ENCODE measurements at regions not wholly inside any gene's neighbourhood (a gene's known extent, or its start where the extent isn't known, plus 50 kb on each side); places are given as distances from the start of the nearest gene placed in this dataset.

DNA sequence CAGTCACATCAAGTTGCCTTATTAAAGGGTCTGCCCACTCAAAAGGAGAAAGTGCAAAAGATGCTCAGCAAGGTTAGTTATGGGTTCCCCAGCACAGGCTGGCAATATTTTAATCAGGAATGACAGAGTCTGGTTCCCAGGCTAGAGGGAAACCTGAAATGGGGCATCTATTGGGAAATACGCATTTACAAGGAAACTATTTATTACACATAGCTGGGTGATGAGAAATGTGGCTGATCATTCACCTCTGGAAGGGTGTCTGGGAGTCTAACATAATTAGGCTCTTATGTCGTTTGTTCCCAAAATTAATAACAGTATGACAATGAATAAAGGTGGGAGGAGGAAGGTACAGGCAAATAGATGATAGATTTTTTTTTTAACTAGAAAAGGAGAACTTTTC, 314.7 kb downstream of the ENC1 start:
- intact Hi-C loops (cut with DNase I), result no loop called here
- H3K36me3 ChIP-seq, result no peaks in the 10 kb centered on the region

DNA sequence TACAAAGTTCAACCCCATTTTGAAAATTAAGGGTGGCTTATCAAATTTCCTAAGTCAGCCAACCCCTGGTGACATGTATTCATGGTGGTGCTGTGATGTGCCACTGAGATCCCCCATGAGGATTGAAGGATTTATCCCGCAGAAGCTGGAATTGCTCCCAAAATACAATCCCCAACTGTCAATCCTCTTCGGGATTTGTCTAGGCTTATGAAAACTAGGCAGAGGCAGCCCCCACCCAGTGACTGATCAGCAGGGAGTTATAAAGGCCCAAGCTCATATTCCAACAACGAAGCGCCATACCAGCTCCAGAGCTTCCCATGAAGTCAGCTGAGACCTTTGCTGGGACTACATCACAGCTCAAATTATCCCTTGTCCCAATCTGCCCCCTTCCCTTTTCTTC, 316.0 kb downstream of the ENC1 start:
- ATAC-seq, result no peak
- no peaks in the 10 kb centered on the region for H3K36me3 ChIP-seq
- no peak for DNase-seq
- peaks cover 0 to 2% (median 0%) of the 10 kb centered on the region in 9 donors for H3K27me3 ChIP-seq
- no peaks in the 10 kb centered on the region for H3K4me1 ChIP-seq
- 85 to 92% (median 89%) methylated on average over 4 of the region's 4 CpGs for WGBS, 4 donors
- H3K4me3 ChIP-seq, result no peak overlapping the region
- intact Hi-C loops (cut with DNase I), result no loop called here
- H3K9me3 ChIP-seq, result no peaks in the 10 kb centered on the region
- no peak for TF ChIP-seq POLR2A (IDR thresholded peaks at IDR 0.05)
- TF ChIP-seq, protein P1, sequence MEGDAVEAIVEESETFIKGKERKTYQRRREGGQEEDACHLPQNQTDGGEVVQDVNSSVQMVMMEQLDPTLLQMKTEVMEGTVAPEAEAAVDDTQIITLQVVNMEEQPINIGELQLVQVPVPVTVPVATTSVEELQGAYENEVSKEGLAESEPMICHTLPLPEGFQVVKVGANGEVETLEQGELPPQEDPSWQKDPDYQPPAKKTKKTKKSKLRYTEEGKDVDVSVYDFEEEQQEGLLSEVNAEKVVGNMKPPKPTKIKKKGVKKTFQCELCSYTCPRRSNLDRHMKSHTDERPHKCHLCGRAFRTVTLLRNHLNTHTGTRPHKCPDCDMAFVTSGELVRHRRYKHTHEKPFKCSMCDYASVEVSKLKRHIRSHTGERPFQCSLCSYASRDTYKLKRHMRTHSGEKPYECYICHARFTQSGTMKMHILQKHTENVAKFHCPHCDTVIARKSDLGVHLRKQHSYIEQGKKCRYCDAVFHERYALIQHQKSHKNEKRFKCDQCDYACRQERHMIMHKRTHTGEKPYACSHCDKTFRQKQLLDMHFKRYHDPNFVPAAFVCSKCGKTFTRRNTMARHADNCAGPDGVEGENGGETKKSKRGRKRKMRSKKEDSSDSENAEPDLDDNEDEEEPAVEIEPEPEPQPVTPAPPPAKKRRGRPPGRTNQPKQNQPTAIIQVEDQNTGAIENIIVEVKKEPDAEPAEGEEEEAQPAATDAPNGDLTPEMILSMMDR (IDR thresholded peaks at IDR 0.05), result no peak
- no peak overlapping the region for H3K27ac ChIP-seq

More for the DNA sequence above, 314.7 kb downstream of the ENC1 start:
- Histone ChIP-seq H3K27ac (no peak overlapping the region), H3K4me3 (no peak overlapping the region), H3K9me3 (no peaks in the 10 kb centered on the region), H3K4me1 (no peaks in the 10 kb centered on the region), H3K27me3 (peaks cover 0 to 2% (median 0%) of the 10 kb centered on the region in 9 donors)
- DNase-seq (no peak), ATAC-seq (no peak)
- TF ChIP-seq, protein P1 (IDR thresholded peaks at IDR 0.05), result no peak
- TF ChIP-seq POLR2A (IDR thresholded peaks at IDR 0.05), result no peak
- 90 to 95% (median 94%) methylated on average over 2 of the region's 2 CpGs for WGBS, 4 donors

DNA sequence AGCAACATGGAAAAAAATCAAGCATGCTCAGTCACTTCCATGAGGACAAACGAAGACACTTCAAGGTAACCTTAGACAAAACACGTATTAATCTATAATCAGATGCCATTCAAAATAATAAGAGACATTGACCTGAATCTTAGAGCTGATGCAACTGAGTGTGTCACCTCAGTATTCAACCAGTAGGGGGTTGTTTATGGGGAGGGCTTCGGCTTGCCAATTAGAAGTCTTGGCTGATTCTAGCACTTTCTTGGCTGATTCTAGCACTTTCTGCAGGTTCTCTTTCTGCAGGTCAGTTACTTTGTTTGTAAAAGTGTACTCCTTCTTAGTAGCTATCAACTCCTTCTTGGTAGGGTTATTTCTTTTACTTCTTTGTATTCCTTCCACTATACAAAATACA, 317.6 kb downstream of the ENC1 start:
- intact Hi-C loops (cut with DNase I), result no loop called here
- no peaks in the 10 kb centered on the region for H3K9me3 ChIP-seq
- DNase-seq (no peak), ATAC-seq (no peak)
- TF ChIP-seq, protein P1 (IDR thresholded peaks at IDR 0.05), result no peak
- TF ChIP-seq POLR2A (IDR thresholded peaks at IDR 0.05), result no peak
- peaks cover 0 to 2% (median 0%) of the 10 kb centered on the region in 9 donors for H3K27me3 ChIP-seq
- no peak overlapping the region for H3K4me3 ChIP-seq
- no peaks in the 10 kb centered on the region for H3K36me3 ChIP-seq
- H3K4me1 ChIP-seq, result no peaks in the 10 kb centered on the region
- no peak overlapping the region for H3K27ac ChIP-seq
- 62 to 81% (median 69%) methylated on average over 3 of the region's 3 CpGs for WGBS, 4 donors

DNA sequence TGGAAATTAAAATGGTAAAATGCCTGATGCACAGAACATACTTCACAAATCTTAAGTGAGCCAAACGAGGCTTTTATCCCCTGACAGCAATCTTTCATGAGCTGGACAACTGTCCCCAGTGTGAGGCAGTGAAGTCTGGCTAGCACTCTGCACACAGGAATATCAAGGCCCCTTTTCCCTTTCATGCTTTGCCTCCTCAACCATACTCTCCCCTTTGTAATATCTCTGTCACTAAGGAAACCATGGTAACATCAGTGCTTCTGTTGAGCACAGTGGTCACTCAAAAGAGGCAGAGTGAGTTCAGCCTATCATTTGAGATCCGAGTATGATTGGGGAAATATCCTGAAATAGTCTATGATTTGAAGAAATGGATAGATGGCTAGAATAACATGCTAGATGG, 318.3 kb downstream of the ENC1 start:
- intact Hi-C loops (cut with DNase I), result no loop called here
- no peak overlapping the region for H3K4me3 ChIP-seq
- 69 to 79% (median 74%) methylated on average over 2 of the region's 2 CpGs for WGBS, 4 donors

More for the DNA sequence above, 318.3 kb downstream of the ENC1 start:
- Histone ChIP-seq H3K9me3 (no peaks in the 10 kb centered on the region), H3K27me3 (peaks cover 0 to 2% (median 0%) of the 10 kb centered on the region in 9 donors), H3K36me3 (no peaks in the 10 kb centered on the region), H3K27ac (no peak overlapping the region), H3K4me1 (no peaks in the 10 kb centered on the region)
- DNase-seq (no peak), ATAC-seq (no peak)
- TF ChIP-seq, protein P1 (IDR thresholded peaks at IDR 0.05), result no peak
- no peak for TF ChIP-seq POLR2A (IDR thresholded peaks at IDR 0.05)
